ENCODE measurements at regions not wholly inside any gene's neighbourhood (a gene's known extent, or its start where the extent isn't known, plus 50 kb on each side); places are given as distances from the start of the nearest gene placed in this dataset.

DNA sequence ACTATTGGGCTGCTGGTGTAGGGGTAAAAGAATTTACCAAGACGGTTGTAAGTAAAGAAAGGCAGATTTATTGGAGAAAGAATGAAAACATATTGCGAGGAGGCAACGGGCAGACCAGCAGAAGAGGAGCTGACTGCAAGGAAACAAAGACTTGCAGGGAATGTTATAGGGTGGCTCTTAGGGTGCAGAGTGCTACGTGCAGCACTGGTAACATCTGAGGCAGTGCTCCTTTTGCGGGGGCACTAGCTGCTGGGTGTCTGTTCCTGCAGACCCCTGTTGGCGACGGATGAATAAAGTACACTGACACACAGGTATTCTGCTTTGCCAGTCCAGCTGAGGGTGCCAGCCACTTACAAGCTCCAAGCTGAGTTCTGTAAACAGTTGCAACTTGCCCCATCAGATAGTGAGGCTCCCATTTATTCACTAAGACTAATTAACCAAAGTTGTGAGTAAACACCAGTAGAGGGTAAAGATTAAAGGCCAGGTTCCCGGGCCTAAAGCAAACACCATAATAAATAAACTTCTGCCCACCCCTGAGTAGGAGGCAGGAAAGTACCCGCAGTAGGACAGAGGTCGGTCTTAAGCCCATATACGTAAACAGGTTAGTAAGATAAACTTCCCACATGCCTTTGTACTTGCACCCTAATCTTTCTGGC, 140.2 kb upstream of the KCNK1 start:
- no peaks in the 10 kb centered on the region for H3K4me1 Mint-ChIP-seq (ENCODE audit: unreplicated experiment)
- no peak for DNase-seq (ENCODE audit: low spot score)
- TF ChIP-seq, protein P1, sequence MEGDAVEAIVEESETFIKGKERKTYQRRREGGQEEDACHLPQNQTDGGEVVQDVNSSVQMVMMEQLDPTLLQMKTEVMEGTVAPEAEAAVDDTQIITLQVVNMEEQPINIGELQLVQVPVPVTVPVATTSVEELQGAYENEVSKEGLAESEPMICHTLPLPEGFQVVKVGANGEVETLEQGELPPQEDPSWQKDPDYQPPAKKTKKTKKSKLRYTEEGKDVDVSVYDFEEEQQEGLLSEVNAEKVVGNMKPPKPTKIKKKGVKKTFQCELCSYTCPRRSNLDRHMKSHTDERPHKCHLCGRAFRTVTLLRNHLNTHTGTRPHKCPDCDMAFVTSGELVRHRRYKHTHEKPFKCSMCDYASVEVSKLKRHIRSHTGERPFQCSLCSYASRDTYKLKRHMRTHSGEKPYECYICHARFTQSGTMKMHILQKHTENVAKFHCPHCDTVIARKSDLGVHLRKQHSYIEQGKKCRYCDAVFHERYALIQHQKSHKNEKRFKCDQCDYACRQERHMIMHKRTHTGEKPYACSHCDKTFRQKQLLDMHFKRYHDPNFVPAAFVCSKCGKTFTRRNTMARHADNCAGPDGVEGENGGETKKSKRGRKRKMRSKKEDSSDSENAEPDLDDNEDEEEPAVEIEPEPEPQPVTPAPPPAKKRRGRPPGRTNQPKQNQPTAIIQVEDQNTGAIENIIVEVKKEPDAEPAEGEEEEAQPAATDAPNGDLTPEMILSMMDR (IDR thresholded peaks at IDR 0.05; ENCODE audit: unreplicated experiment): no peak
- no peak overlapping the region for H3K4me3 Mint-ChIP-seq (ENCODE audit: unreplicated experiment)
- no peaks in the 10 kb centered on the region for H3K27me3 Mint-ChIP-seq (ENCODE audit: unreplicated experiment)
- H3K27ac Mint-ChIP-seq (ENCODE audit: unreplicated experiment): no peak overlapping the region
- H3K36me3 Mint-ChIP-seq (ENCODE audit: low read depth, unreplicated experiment): no peaks in the 10 kb centered on the region
- no peaks in the 10 kb centered on the region for H3K9me3 Mint-ChIP-seq (ENCODE audit: unreplicated experiment)

DNA sequence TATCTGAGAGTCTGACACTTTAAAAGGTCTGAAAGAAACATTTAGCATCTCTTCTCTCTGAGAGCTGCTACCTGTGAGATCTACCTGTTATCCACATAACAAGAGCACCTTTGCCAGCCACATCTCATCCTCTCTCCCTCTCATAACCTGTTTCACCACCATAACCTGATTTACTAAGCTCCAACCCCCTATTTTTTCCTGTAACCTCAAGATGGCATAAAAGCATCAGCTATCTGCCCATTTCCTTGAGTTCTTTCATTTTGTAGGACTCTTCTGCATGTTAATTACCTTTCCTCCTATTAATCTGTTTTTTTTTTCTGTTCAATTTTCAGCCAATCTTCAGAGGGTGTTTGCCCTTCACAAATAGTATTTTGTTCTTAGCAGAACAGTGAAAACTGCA, 136.5 kb upstream of the KCNK1 start:
- Mint-ChIP-seq H3K9me3 (ENCODE audit: unreplicated experiment) (no peaks in the 10 kb centered on the region), H3K4me1 (ENCODE audit: unreplicated experiment) (no peaks in the 10 kb centered on the region), H3K27ac (ENCODE audit: unreplicated experiment) (no peak overlapping the region), H3K27me3 (ENCODE audit: unreplicated experiment) (no peaks in the 10 kb centered on the region), H3K36me3 (ENCODE audit: low read depth, unreplicated experiment) (no peaks in the 10 kb centered on the region), H3K4me3 (ENCODE audit: unreplicated experiment) (no peak overlapping the region)
- no peak for DNase-seq (ENCODE audit: low spot score)
- TF ChIP-seq, protein P1 (IDR thresholded peaks at IDR 0.05; ENCODE audit: unreplicated experiment): no peak

DNA sequence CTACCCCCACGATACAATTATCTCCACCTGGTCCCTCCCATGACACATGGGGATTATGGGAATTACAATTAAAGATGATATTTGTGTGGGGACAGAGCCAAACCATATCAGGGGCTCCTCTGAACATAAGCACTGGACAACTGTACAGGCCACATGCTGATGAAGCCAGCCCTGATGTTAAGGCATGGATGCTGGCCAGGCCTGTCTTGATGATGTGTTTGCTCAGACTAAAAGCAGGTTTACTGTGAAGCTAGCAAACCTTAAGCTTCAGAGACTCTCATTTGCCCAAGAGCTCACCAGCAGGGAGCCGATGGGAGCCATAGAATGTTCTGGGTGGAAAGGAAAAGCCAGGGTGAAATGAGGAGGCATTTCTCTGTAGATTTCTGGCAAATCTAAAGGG, 135.3 kb upstream of the KCNK1 start:
- H3K27ac Mint-ChIP-seq (ENCODE audit: unreplicated experiment): no peak overlapping the region
- H3K9me3 Mint-ChIP-seq (ENCODE audit: unreplicated experiment): no peaks in the 10 kb centered on the region
- TF ChIP-seq, protein P1 (IDR thresholded peaks at IDR 0.05; ENCODE audit: unreplicated experiment): no peak
- no peaks in the 10 kb centered on the region for H3K36me3 Mint-ChIP-seq (ENCODE audit: low read depth, unreplicated experiment)
- no peak for DNase-seq (ENCODE audit: low spot score)
- H3K27me3 Mint-ChIP-seq (ENCODE audit: unreplicated experiment): no peaks in the 10 kb centered on the region
- no peaks in the 10 kb centered on the region for H3K4me1 Mint-ChIP-seq (ENCODE audit: unreplicated experiment)
- H3K4me3 Mint-ChIP-seq (ENCODE audit: unreplicated experiment): no peak overlapping the region

DNA sequence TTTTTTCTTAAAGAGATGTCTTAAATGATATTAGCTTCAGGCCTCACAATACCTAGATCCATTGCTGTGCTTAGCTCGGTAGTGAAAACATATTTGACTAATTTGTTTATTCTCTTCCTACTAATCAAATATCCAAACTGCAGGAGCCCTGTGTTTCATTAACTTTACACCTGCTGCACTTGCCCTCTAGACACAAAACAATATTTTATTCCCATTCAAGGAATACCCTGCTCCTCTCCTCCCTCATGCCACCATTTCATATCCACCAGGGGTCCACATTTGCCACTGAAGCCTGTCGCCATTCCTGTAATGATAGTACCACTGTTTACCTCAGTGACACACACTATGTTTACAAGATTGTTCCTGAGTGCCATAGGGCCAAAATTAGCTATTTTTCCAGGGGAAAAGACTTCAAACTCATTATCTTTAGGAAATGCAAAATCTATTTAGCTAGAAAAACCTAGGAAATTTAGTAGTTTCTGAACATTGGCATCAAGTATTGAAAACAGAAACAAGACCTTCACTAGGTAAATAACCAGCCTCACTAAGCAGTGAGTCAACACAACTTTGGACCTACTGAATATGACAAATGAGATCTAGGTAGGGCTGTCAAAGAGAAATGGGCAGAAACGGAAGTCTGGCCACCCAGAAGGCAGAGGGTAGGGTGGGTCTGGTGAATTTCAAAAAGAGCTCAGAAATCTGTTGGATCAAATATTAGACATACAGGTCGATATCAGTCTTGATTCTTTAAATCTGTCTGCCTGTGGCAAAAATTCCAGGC, 134.6 kb upstream of the KCNK1 start:
- Mint-ChIP-seq H3K4me1 (ENCODE audit: unreplicated experiment) (no peaks in the 10 kb centered on the region), H3K27ac (ENCODE audit: unreplicated experiment) (no peak overlapping the region)
- TF ChIP-seq, protein P1 (IDR thresholded peaks at IDR 0.05; ENCODE audit: unreplicated experiment): no peak

GRCh38 chr1:233480198-233480597, 133.7 kb upstream of the KCNK1 start:
- Mint-ChIP-seq H3K4me1 (ENCODE audit: unreplicated experiment) (no peaks in the 10 kb centered on the region), H3K27me3 (ENCODE audit: unreplicated experiment) (no peaks in the 10 kb centered on the region), H3K4me3 (ENCODE audit: unreplicated experiment) (no peak overlapping the region), H3K9me3 (ENCODE audit: unreplicated experiment) (no peaks in the 10 kb centered on the region), H3K36me3 (ENCODE audit: low read depth, unreplicated experiment) (no peaks in the 10 kb centered on the region), H3K27ac (ENCODE audit: unreplicated experiment) (no peak overlapping the region)
- TF ChIP-seq, protein P1 (IDR thresholded peaks at IDR 0.05; ENCODE audit: unreplicated experiment): no peak
- no peak for DNase-seq (ENCODE audit: low spot score)

More for the DNA sequence above, 134.6 kb upstream of the KCNK1 start:
- H3K27me3 Mint-ChIP-seq (ENCODE audit: unreplicated experiment): no peaks in the 10 kb centered on the region
- no peaks in the 10 kb centered on the region for H3K36me3 Mint-ChIP-seq (ENCODE audit: low read depth, unreplicated experiment)
- no peak for DNase-seq (ENCODE audit: low spot score)
- H3K4me3 Mint-ChIP-seq (ENCODE audit: unreplicated experiment): no peak overlapping the region
- no peaks in the 10 kb centered on the region for H3K9me3 Mint-ChIP-seq (ENCODE audit: unreplicated experiment)

Measured in endothelial cell (in vitro differentiated cells).